ENCODE measurements at regions not wholly inside any gene's neighbourhood (a gene's known extent, or its start where the extent isn't known, plus 50 kb on each side); places are given as distances from the start of the nearest gene placed in this dataset.

- TF ChIP-seq, protein P1, sequence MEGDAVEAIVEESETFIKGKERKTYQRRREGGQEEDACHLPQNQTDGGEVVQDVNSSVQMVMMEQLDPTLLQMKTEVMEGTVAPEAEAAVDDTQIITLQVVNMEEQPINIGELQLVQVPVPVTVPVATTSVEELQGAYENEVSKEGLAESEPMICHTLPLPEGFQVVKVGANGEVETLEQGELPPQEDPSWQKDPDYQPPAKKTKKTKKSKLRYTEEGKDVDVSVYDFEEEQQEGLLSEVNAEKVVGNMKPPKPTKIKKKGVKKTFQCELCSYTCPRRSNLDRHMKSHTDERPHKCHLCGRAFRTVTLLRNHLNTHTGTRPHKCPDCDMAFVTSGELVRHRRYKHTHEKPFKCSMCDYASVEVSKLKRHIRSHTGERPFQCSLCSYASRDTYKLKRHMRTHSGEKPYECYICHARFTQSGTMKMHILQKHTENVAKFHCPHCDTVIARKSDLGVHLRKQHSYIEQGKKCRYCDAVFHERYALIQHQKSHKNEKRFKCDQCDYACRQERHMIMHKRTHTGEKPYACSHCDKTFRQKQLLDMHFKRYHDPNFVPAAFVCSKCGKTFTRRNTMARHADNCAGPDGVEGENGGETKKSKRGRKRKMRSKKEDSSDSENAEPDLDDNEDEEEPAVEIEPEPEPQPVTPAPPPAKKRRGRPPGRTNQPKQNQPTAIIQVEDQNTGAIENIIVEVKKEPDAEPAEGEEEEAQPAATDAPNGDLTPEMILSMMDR (IDR thresholded peaks at IDR 0.05) = no peak
- TF ChIP-seq POLR2A (IDR thresholded peaks at IDR 0.05) = no peak
Measured at GRCh38 chr4:119834906-119835612, 206.5 kb upstream of the PDE5A start.
